Upper lobe of left lung (tissue), 4 donors: ENCODE measurements at regions not wholly inside any gene's neighbourhood (a gene's known extent, or its start where the extent isn't known, plus 50 kb on each side); places are given as distances from the start of the nearest gene placed in this dataset.

Experiments
- EP300 ChIP-seq, 4 donors: sonication (generic); formaldehyde crosslinking; IDR thresholded peaks; one replicate each; pipeline ENCODE4 v1.5.1; 2017; ENCODE audit warnings: antibody characterized with exemption in 4 of 4, control low read depth in 2 of 4
- POLR2A ChIP-seq, 4 donors: fragments of 450-650 bp; IDR thresholded peaks; one replicate each; pipeline ENCODE4 v1.5.1; 2016 to 2017; ENCODE audit warnings: antibody characterized with exemption in 4 of 4, mild to moderate bottlenecking in 2 of 4
- POLR2AphosphoS5 ChIP-seq, 2 donors: sonication (generic); formaldehyde crosslinking; IDR thresholded peaks; one replicate each; pipeline ENCODE4 v1.5.1; 2017; ENCODE audit warnings: antibody characterized with exemption in 2 of 2
- TF ChIP-seq, protein P1 (sequence below), 6 experiments: fragments of 450-650 bp in 4 of 6; fragments of 200-600 bp in 2 of 6; sonication (generic) in 2 of 6; IDR thresholded peaks; one replicate each; pipeline ENCODE4 v1.5.1; 2016 to 2019; ENCODE audit warnings: antibody characterized with exemption in 6 of 6

DNA sequence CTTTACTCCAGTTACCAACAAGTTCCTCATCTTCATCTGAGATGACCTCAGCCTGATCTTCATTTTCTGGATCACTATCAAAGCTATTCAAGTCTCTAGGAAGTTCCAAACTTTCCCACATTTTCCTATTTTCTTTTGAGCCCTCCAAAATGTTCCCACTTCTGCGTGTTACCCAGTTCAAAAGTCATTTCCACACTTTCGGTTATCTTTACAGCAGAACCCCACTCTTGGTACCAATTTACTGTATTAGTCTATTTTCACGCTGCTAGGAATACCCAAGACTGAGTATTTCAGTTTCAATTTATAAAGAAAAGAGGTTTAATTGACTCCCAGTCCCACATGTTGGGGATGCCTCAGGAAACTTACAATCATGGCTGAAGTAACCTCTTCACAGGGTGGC, 274.3 kb downstream of the FGF9 start:
- TF ChIP-seq, protein P1, sequence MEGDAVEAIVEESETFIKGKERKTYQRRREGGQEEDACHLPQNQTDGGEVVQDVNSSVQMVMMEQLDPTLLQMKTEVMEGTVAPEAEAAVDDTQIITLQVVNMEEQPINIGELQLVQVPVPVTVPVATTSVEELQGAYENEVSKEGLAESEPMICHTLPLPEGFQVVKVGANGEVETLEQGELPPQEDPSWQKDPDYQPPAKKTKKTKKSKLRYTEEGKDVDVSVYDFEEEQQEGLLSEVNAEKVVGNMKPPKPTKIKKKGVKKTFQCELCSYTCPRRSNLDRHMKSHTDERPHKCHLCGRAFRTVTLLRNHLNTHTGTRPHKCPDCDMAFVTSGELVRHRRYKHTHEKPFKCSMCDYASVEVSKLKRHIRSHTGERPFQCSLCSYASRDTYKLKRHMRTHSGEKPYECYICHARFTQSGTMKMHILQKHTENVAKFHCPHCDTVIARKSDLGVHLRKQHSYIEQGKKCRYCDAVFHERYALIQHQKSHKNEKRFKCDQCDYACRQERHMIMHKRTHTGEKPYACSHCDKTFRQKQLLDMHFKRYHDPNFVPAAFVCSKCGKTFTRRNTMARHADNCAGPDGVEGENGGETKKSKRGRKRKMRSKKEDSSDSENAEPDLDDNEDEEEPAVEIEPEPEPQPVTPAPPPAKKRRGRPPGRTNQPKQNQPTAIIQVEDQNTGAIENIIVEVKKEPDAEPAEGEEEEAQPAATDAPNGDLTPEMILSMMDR (IDR thresholded peaks at IDR 0.05) = no peak
- TF ChIP-seq POLR2A (IDR thresholded peaks at IDR 0.05) (no peak), POLR2AphosphoS5 (IDR thresholded peaks at IDR 0.05) (no peak), EP300 (IDR thresholded peaks at IDR 0.05) (no peak)
